ENCODE measurements at regions not wholly inside any gene's neighbourhood (a gene's known extent, or its start where the extent isn't known, plus 50 kb on each side); places are given as distances from the start of the nearest gene placed in this dataset.

- no peak overlapping the region for H3K27ac ChIP-seq
- DNase-seq (ENCODE audit: low read depth, low spot score): no peak
These were observed 271.6 kb downstream of the RPS24 start for GRCh38 chr10:78305311-78305710.

- no peak overlapping the region for H3K27ac ChIP-seq
- no peak for DNase-seq (ENCODE audit: low read depth, low spot score)
These were observed 272.7 kb downstream of the RPS24 start for GRCh38 chr10:78306358-78306757.

GRCh38 chr10:78307576-78307975 is 273.9 kb downstream of the RPS24 start:
- H3K27ac ChIP-seq: no peak overlapping the region
- no peak for DNase-seq (ENCODE audit: low read depth, low spot score)

GRCh38 chr10:78309536-78310237 is 276.0 kb downstream of the RPS24 start:
- DNase-seq (ENCODE audit: low read depth, low spot score): no peak

GRCh38 chr10:78310481-78311080 is 276.9 kb downstream of the RPS24 start:
- H3K27ac ChIP-seq: no peak overlapping the region
- DNase-seq (ENCODE audit: low read depth, low spot score): no peak

More at GRCh38 chr10:78309536-78310237, 276.0 kb downstream of the RPS24 start:
- no peak overlapping the region for H3K27ac ChIP-seq

- H3K27ac ChIP-seq: no peak overlapping the region
- no peak for DNase-seq (ENCODE audit: low read depth, low spot score)
These were observed 278.8 kb downstream of the RPS24 start for GRCh38 chr10:78312197-78313047.

- DNase-seq (ENCODE audit: low read depth, low spot score): no peak
- H3K27ac ChIP-seq: no peak overlapping the region
These were observed 279.4 kb downstream of the RPS24 start for GRCh38 chr10:78313048-78313381.

- no peak for DNase-seq (ENCODE audit: low read depth, low spot score)
- H3K27ac ChIP-seq: no peak overlapping the region
These were observed 280.0 kb downstream of the RPS24 start for GRCh38 chr10:78313636-78314035.

GRCh38 chr10:78314651-78315050 is 281.0 kb downstream of the RPS24 start:
- no peak for DNase-seq (ENCODE audit: low read depth, low spot score)
- no peak overlapping the region for H3K27ac ChIP-seq

GRCh38 chr10:78316451-78316931 is 282.8 kb downstream of the RPS24 start:
- no peak for DNase-seq (ENCODE audit: low read depth, low spot score)
- H3K27ac ChIP-seq: no peak overlapping the region

GRCh38 chr10:78318305-78318704 is 284.6 kb downstream of the RPS24 start:
- no peak for DNase-seq (ENCODE audit: low read depth, low spot score)
- H3K27ac ChIP-seq: no peak overlapping the region

GRCh38 chr10:78319371-78319770 is 285.7 kb downstream of the RPS24 start:
- no peak overlapping the region for H3K27ac ChIP-seq
- no peak for DNase-seq (ENCODE audit: low read depth, low spot score)

GRCh38 chr10:78319841-78320240 is 286.2 kb downstream of the RPS24 start:
- H3K27ac ChIP-seq: no peak overlapping the region

GRCh38 chr10:78320506-78320905 is 286.8 kb downstream of the RPS24 start:
- DNase-seq (ENCODE audit: low read depth, low spot score): no peak
- no peak overlapping the region for H3K27ac ChIP-seq

More at GRCh38 chr10:78319841-78320240, 286.2 kb downstream of the RPS24 start:
- DNase-seq (ENCODE audit: low read depth, low spot score): no peak

- no peak overlapping the region for H3K27ac ChIP-seq
- DNase-seq (ENCODE audit: low read depth, low spot score): no peak
These were observed 287.3 kb downstream of the RPS24 start for GRCh38 chr10:78321000-78321399.

GRCh38 chr10:78321500-78321899 is 287.8 kb downstream of the RPS24 start:
- no peak overlapping the region for H3K27ac ChIP-seq
- no peak for DNase-seq (ENCODE audit: low read depth, low spot score)

GRCh38 chr10:78326372-78326771 is 292.7 kb downstream of the RPS24 start:
- H3K27ac ChIP-seq: no peak overlapping the region
- no peak for DNase-seq (ENCODE audit: low read depth, low spot score)

- DNase-seq (ENCODE audit: low read depth, low spot score): no peak
- no peak overlapping the region for H3K27ac ChIP-seq
These were observed 294.3 kb downstream of the RPS24 start for GRCh38 chr10:78327778-78328591.

GRCh38 chr10:78328592-78329404 is 295.1 kb downstream of the RPS24 start:
- H3K27ac ChIP-seq: no peak overlapping the region
- DNase-seq (ENCODE audit: low read depth, low spot score): no peak
